ENCODE measurements at regions not wholly inside any gene's neighbourhood (a gene's known extent, or its start where the extent isn't known, plus 50 kb on each side); places are given as distances from the start of the nearest gene placed in this dataset.

GRCh38 chr7:21160401-21160800 is 267.5 kb upstream of the SP4 start:
- TF ChIP-seq POLR2A (IDR thresholded peaks at IDR 0.05; ENCODE audit: low read depth, low read length) (no peak), POLR2AphosphoS5 (IDR thresholded peaks at IDR 0.05; ENCODE audit: low read depth, low read length) (no peak), PAX5 (IDR thresholded peaks at IDR 0.05; ENCODE audit: insufficient read depth, low read length, severe bottlenecking) (no peak)

All from GM12891 (cell line).